ENCODE measurements at regions not wholly inside any gene's neighbourhood (a gene's known extent, or its start where the extent isn't known, plus 50 kb on each side); places are given as distances from the start of the nearest gene placed in this dataset.
A peak's percentile ranks its signal among the peaks of the same experiment; 100 is the strongest.

DNA sequence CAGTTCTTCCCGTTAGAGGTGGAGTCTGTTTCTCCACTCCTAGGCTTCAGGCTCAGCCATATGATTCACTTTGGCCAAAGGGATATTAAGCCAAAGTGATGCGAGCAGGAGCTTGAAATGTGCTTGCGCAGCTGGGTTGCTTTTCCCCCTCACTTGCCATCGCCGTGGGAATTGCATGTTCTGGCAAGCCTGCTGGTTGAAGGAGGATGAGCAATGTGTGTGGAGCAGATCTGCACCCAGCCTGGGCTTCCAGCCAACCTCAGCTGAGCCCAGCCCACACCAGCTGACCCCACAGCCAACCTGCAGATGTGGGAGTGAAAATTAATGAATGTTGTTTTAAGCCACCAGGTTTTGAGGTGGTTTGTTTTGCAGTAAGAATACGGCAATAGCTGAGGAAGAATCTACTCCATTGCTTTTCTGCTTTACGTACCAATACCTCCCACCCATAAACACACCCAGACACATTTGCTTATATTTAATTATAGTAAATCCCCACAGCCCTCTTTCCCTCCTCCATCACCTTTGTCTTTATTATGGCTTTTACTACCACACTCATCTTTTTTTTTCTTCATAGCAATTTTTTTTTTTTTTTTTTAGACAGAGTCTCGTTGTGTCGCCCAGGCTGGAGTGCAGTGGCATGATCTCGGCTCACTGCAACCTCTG is 132.8 kb upstream of the FUNDC1 start:
- Histone ChIP-seq H3K4me3 (ENCODE audit: extremely low read depth in 1 of 4, insufficient read depth in 2 of 4, low read depth in 3 of 4, low read length in 4 of 4) (no peak overlapping the region), H3K14ac (ENCODE audit: insufficient read length) (no peak overlapping the region), H4K20me1 (replicated peaks in 1 of 2; ENCODE audit: control insufficient read depth in 1 of 2, insufficient read depth in 2 of 2, low read length in 2 of 2) (no peaks in the 10 kb centered on the region), H2BK15ac (ENCODE audit: low read length) (no peak overlapping the region), H4K91ac (replicated peaks; ENCODE audit: insufficient read length, low read length) (no peak overlapping the region), H2BK20ac (ENCODE audit: low read length) (no peak overlapping the region), H3K9me3 (ENCODE audit: insufficient read depth in 2 of 2, low read depth in 1 of 2, low read length in 1 of 2) (no peaks in the 10 kb centered on the region), H3K4me2 (ENCODE audit: insufficient read depth in 1 of 2, low read depth in 2 of 2, low read length in 2 of 2) (no peak overlapping the region), H2AFZ (ENCODE audit: low read length) (peak overlapping the region; percentile 97), H3K27me3 (replicated peaks in 1 of 4; ENCODE audit: control insufficient read depth in 3 of 4, extremely low read depth in 1 of 4, insufficient read depth in 3 of 4, low read length in 3 of 4) (no peaks in the 10 kb centered on the region), H2BK5ac (ENCODE audit: low read depth, low read length) (no peak overlapping the region), H2AK5ac (ENCODE audit: low read depth, low read length) (no peak overlapping the region), H3K27ac (ENCODE audit: low read depth, low read length) (no peak overlapping the region), H3K56ac (replicated peaks; ENCODE audit: insufficient read length, low read depth, low read length) (no peak overlapping the region), H3K79me2 (ENCODE audit: control insufficient read depth in 1 of 2, insufficient read depth in 2 of 2, low read length in 2 of 2) (no peaks in the 10 kb centered on the region), H3K4ac (replicated peaks; ENCODE audit: insufficient read length, low read depth, low read length) (no peak overlapping the region), H2BK12ac (ENCODE audit: low read depth, low read length) (no peak overlapping the region), H3K36me3 (ENCODE audit: control insufficient read depth in 2 of 4, insufficient read depth in 4 of 4, low read length in 3 of 4) (no peaks in the 10 kb centered on the region), H3K4me1 (replicated peaks in 1 of 4; ENCODE audit: control insufficient read depth in 3 of 4, insufficient read depth in 4 of 4, low read length in 3 of 4) (peaks cover 0 to 2% (median 0%) of the 10 kb centered on the region in 4 experiments; a peak in 1 of 7 replicates), H2BK120ac (replicated peaks; ENCODE audit: low read depth, low read length) (no peak overlapping the region), H3K18ac (ENCODE audit: extremely low read depth, low read length) (no peak overlapping the region), H4K8ac (ENCODE audit: extremely low read depth, insufficient read depth, low read length) (no peak overlapping the region), H3K9ac (replicated peaks in 1 of 4; ENCODE audit: extremely low read depth in 1 of 4, low read depth in 3 of 4, low read length in 3 of 4) (no peak overlapping the region), H3K23ac (ENCODE audit: insufficient read length) (no peak overlapping the region), H3K23me2 (ENCODE audit: low read depth, low read length) (no peaks in the 10 kb centered on the region), H3K79me1 (ENCODE audit: low read depth, low read length) (no peaks in the 10 kb centered on the region), H4K5ac (ENCODE audit: insufficient read length, low read depth, low read length) (no peak overlapping the region)
- DNase-seq (ENCODE audit: low read depth in 1 of 2, low spot score in 2 of 2) (no peak), FAIRE-seq (no peak)
- POLR2A ChIA-PET (ENCODE audit: partially characterized antibody) = no interaction called here
- CTCF ChIA-PET (ENCODE audit: partially characterized antibody) = interaction anchor here (0.7 kb wide), 1 partner anchor 10 kb away, joined by 3 read pairs; no protein-coding TSS in a partner anchor
- 93% methylated on average over 8 of the region's 10 CpGs; no CpG with 5 or more reads in 1 of the 2 experiments for WGBS, 2 experiments (ENCODE audit: extremely low coverage in 1 of 2, insufficient coverage in 1 of 2, insufficient read length in 1 of 2, insufficient replicate concordance in 2 of 2, low coverage in 1 of 2, low lambda C conversion rate in 2 of 2, missing lambda C conversion rate in 1 of 2)
- TF ChIP-seq SRF (IDR thresholded peaks at IDR 0.05; ENCODE audit: low read depth, low read length) = no peak
- no peak for TF ChIP-seq SP1 (IDR thresholded peaks at IDR 0.05; ENCODE audit: low read depth, low read length)
- TF ChIP-seq, protein P1, sequence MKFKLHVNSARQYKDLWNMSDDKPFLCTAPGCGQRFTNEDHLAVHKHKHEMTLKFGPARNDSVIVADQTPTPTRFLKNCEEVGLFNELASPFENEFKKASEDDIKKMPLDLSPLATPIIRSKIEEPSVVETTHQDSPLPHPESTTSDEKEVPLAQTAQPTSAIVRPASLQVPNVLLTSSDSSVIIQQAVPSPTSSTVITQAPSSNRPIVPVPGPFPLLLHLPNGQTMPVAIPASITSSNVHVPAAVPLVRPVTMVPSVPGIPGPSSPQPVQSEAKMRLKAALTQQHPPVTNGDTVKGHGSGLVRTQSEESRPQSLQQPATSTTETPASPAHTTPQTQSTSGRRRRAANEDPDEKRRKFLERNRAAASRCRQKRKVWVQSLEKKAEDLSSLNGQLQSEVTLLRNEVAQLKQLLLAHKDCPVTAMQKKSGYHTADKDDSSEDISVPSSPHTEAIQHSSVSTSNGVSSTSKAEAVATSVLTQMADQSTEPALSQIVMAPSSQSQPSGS (IDR thresholded peaks at IDR 0.05; ENCODE audit: low read length) = no peak
- TF ChIP-seq SP2 (IDR thresholded peaks at IDR 0.05; ENCODE audit: low read length) = no peak
- no peak for TF ChIP-seq KDM5A (IDR thresholded peaks at IDR 0.05; ENCODE audit: low read length)
